H9 (cell line): ENCODE measurements at regions not wholly inside any gene's neighbourhood (a gene's known extent, or its start where the extent isn't known, plus 50 kb on each side); places are given as distances from the start of the nearest gene placed in this dataset.
A peak's percentile ranks its signal among the peaks of the same experiment; 100 is the strongest.
"Not testable (repeated sequence)": the region's sequence is repeated elsewhere in the genome, so short reads cannot be mapped to it uniquely, and the experiment has no call there.

Experiments
- DNase-seq: peaks from one replicate; pipeline ENCODE4 v3.0.0-alpha.2; 2017
- H2AFZ ChIP-seq: one replicate; pipeline ENCODE4 v1.6.1; 2013; ENCODE audit warnings: mild to moderate bottlenecking, low read length, control low read depth, moderate library complexity
- H2AK5ac ChIP-seq: 2 replicates; pipeline ENCODE4 v1.6.1; 2013; ENCODE audit warnings: low read length, control low read depth, mixed read lengths; ENCODE audit not compliant: insufficient read length
- H2BK120ac ChIP-seq: one replicate; pipeline ENCODE4 v1.6.1; 2013; ENCODE audit warnings: low read depth, mild to moderate bottlenecking, low read length, control low read depth, inconsistent platforms; ENCODE audit not compliant: poor library complexity, severe bottlenecking
- H2BK12ac ChIP-seq: 2 replicates; pipeline ENCODE4 v1.6.1; 2013; ENCODE audit warnings: low read length, control low read depth, mixed read lengths, low read depth; ENCODE audit not compliant: insufficient read length
- H2BK15ac ChIP-seq: 2 replicates; pipeline ENCODE4 v1.6.1; 2013; ENCODE audit warnings: low read depth, low read length, control low read depth
- H2BK20ac ChIP-seq: one replicate; pipeline ENCODE4 v1.6.1; 2013; ENCODE audit warnings: low read depth, mild to moderate bottlenecking, low read length, control low read depth, inconsistent platforms; ENCODE audit not compliant: poor library complexity, severe bottlenecking
- H2BK5ac ChIP-seq: 2 replicates; pipeline ENCODE4 v1.6.1; 2013; ENCODE audit warnings: low read length, control low read depth, mixed read lengths; ENCODE audit not compliant: insufficient read length
- H3K14ac ChIP-seq: 2 replicates; pipeline ENCODE4 v1.6.1; 2013; ENCODE audit warnings: low read length, control low read depth; ENCODE audit not compliant: insufficient read depth
- H3K18ac ChIP-seq: 2 replicates; pipeline ENCODE4 v1.6.1; 2013; ENCODE audit warnings: low read depth, mild to moderate bottlenecking, mixed read lengths, low read length, control low read depth; ENCODE audit not compliant: insufficient read length
- H3K23ac ChIP-seq: 2 replicates; pipeline ENCODE4 v1.6.1; 2013; ENCODE audit warnings: low read length, control low read depth, mixed read lengths, low read depth; ENCODE audit not compliant: insufficient read length
- H3K23me2 ChIP-seq: 2 replicates; pipeline ENCODE4 v1.6.1; 2013; ENCODE audit warnings: low read depth, mild to moderate bottlenecking, mixed read lengths, low read length, control low read depth; ENCODE audit not compliant: insufficient read length, poor library complexity, severe bottlenecking
- H3K27ac ChIP-seq: 2 replicates; pipeline ENCODE4 v1.5.1; 2013; ENCODE audit warnings: low read length, control low read depth, mixed read lengths, low read depth; ENCODE audit not compliant: insufficient read length
- H3K27me3 ChIP-seq: 2 replicates; pipeline ENCODE4 v1.6.1; 2013; ENCODE audit warnings: low read length, control low read depth, inconsistent platforms; ENCODE audit not compliant: insufficient read depth
- H3K4ac ChIP-seq: 2 replicates; pipeline ENCODE4 v1.6.1; 2013; ENCODE audit warnings: low read depth, mild to moderate bottlenecking, control low read depth, inconsistent platforms, low read length, moderate library complexity
- H3K4me1 ChIP-seq: 2 replicates; pipeline ENCODE4 v1.6.1; 2013; ENCODE audit warnings: low read length, control low read depth, inconsistent platforms; ENCODE audit not compliant: insufficient read depth
- H3K4me2 ChIP-seq: 2 replicates; pipeline ENCODE4 v1.6.1; 2013; ENCODE audit warnings: low read length, control low read depth, mixed read lengths; ENCODE audit not compliant: insufficient read length, insufficient read depth
- H3K56ac ChIP-seq: 2 replicates; pipeline ENCODE4 v1.6.1; 2013; ENCODE audit warnings: low read depth, mild to moderate bottlenecking, mixed read lengths, low read length, control low read depth; ENCODE audit not compliant: insufficient read length
- H3K79me1 ChIP-seq: 2 replicates; pipeline ENCODE4 v1.6.1; 2013; ENCODE audit warnings: low read depth, mild to moderate bottlenecking, moderate library complexity, low read length, control low read depth, inconsistent platforms; ENCODE audit not compliant: insufficient read depth, poor library complexity, severe bottlenecking
- H3K79me2 ChIP-seq: 2 replicates; pipeline ENCODE4 v1.6.1; 2013; ENCODE audit warnings: low read length, control low read depth, inconsistent platforms; ENCODE audit not compliant: insufficient read depth
- H3K9ac ChIP-seq: 2 replicates; pipeline ENCODE4 v1.6.1; 2013; ENCODE audit warnings: low read length, control low read depth, mixed read lengths; ENCODE audit not compliant: insufficient read length; ENCODE audit errors: extremely low read depth
- H3K9me3 ChIP-seq: one replicate; pipeline ENCODE4 v1.6.1; 2013; ENCODE audit warnings: low read depth, low read length, inconsistent platforms; ENCODE audit not compliant: control insufficient read depth
- H3T11ph ChIP-seq: one replicate; pipeline ENCODE4 v1.6.1; 2013; ENCODE audit warnings: mild to moderate bottlenecking, low read length, control low read depth, inconsistent platforms
- H4K20me1 ChIP-seq: one replicate; pipeline ENCODE4 v1.6.1; 2013; ENCODE audit not compliant: control insufficient read depth, insufficient read length, insufficient read depth
- H4K5ac ChIP-seq: 2 replicates; pipeline ENCODE4 v1.6.1; 2013; ENCODE audit warnings: low read depth, mild to moderate bottlenecking, mixed read lengths, low read length, control low read depth; ENCODE audit not compliant: insufficient read length
- H4K8ac ChIP-seq: replicated peaks from 2 replicates; pipeline ENCODE4 v1.6.1; 2013; ENCODE audit warnings: low read length, control low read depth, mixed read lengths, low read depth; ENCODE audit not compliant: insufficient read length
- H4K91ac ChIP-seq: 2 replicates; pipeline ENCODE4 v1.6.1; 2013; ENCODE audit warnings: low read depth, mild to moderate bottlenecking, moderate library complexity, mixed read lengths, low read length, control low read depth; ENCODE audit not compliant: insufficient read length
- H3K27ac Mint-ChIP-seq, 3 experiments: 2 replicates in 2 of 3; 3 replicates in 1 of 3; pipeline ENCODE4 v1.8.0; 2020 to 2021; ENCODE audit warnings: mixed read lengths in 3 of 3, mild to moderate bottlenecking in 1 of 3, moderate library complexity in 1 of 3
- H3K27me3 Mint-ChIP-seq: 2 replicates; pipeline ENCODE4 v1.8.0; 2021; ENCODE audit warnings: low read depth, mild to moderate bottlenecking, moderate library complexity, mixed read lengths
- H3K36me3 Mint-ChIP-seq, 3 experiments: 2 replicates in 2 of 3; 3 replicates in 1 of 3; pipeline ENCODE4 v1.8.0; 2020 to 2021; ENCODE audit warnings: low read depth in 3 of 3, mixed read lengths in 3 of 3; ENCODE audit not compliant: insufficient read depth in 1 of 3
- H3K4me1 Mint-ChIP-seq, 2 experiments: 2 replicates each; pipeline ENCODE4 v1.8.0; 2020; ENCODE audit warnings: mixed read lengths in 2 of 2
- H3K4me3 Mint-ChIP-seq, 2 experiments: 2 replicates in 1 of 2; 3 replicates in 1 of 2; pipeline ENCODE4 v1.8.0; 2020 to 2021; ENCODE audit warnings: mild to moderate bottlenecking in 2 of 2, mixed read lengths in 2 of 2, moderate library complexity in 1 of 2
- H3K9me3 Mint-ChIP-seq, 2 experiments: 2 replicates in 1 of 2; 3 replicates in 1 of 2; pipeline ENCODE4 v1.8.0; 2020; ENCODE audit warnings: mild to moderate bottlenecking in 2 of 2, mixed read lengths in 2 of 2, moderate library complexity in 1 of 2
- WGBS: extraction: QIAGEN DNeasy Blood & Tissue Kit; methylation state at CpG from one replicate; pipeline ENCODE4 v1.1.7; 2013; ENCODE audit warnings: missing lambda C conversion rate, low lambda C conversion rate, mixed read lengths; ENCODE audit not compliant: insufficient read length; ENCODE audit errors: extremely low coverage; 5-methylcytosine and 5-hydroxymethylcytosine counted together
- TF ChIP-seq, protein P1 (sequence below): fragments of 200-600 bp; sonication (generic); conservative IDR thresholded peaks from 3 replicates; pipeline ENCODE4 v1.8.0; 2021; ENCODE audit warnings: antibody characterized with exemption, mild to moderate bottlenecking

DNA sequence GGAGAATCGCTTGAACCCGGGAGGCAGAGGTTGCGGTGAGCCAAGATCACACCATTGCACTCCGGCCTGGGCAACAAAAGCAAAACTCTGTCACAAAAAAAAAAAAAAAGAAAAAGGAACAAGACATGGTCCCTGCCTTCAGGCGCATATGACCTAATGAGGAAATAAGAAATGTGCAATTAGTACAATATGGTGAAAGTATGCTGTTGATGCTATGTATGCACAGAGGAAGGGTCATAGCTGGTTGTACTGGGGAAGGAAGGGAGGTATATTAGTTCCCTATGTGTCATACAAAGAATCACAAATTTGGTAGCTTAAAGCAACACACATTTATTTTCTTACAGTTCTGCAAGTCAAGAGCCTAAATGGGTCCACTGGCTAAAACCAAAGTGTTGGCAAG is 97.8 kb upstream of the MPP7 start:
- H3K27me3 ChIP-seq, result no peaks in the 10 kb centered on the region
- H3K79me1 ChIP-seq, result no peaks in the 10 kb centered on the region
- Mint-ChIP-seq H3K27me3 (no peaks in the 10 kb centered on the region; the same call in 1 of the 2 replicates), H3K27ac (no peak overlapping the region), H3K36me3 (no peaks in the 10 kb centered on the region), H3K4me3 (no peak overlapping the region), H3K4me1 (peaks cover 19 to 25% of the 10 kb centered on the region in 2 experiments), H3K9me3 (no peaks in the 10 kb centered on the region; a peak in 1 of 5 replicates)
- H3K23ac ChIP-seq, result no peak overlapping the region
- H4K20me1 ChIP-seq, result no peaks in the 10 kb centered on the region
- H3K79me2 ChIP-seq, result no peaks in the 10 kb centered on the region
- H2AFZ ChIP-seq, result no peak overlapping the region
- no peak overlapping the region for H3K27ac ChIP-seq
- H3K14ac ChIP-seq, result no peak overlapping the region
- H3K9me3 ChIP-seq, result no peaks in the 10 kb centered on the region
- no peak overlapping the region for H3K4me2 ChIP-seq
- H3K18ac ChIP-seq, result no peak overlapping the region
- no peak for DNase-seq
- no peak overlapping the region for H3T11ph ChIP-seq
- H4K8ac ChIP-seq, result no peak overlapping the region
- H3K9ac ChIP-seq, result no peak overlapping the region
- no peak overlapping the region for H2AK5ac ChIP-seq
- H2BK120ac ChIP-seq, result no peak overlapping the region
- H3K4ac ChIP-seq, result no peak overlapping the region
- H3K23me2 ChIP-seq, result no peaks in the 10 kb centered on the region
- H2BK20ac ChIP-seq, result no peak overlapping the region
- no peak overlapping the region for H2BK15ac ChIP-seq
- no peak overlapping the region for H4K5ac ChIP-seq
- no peaks in the 10 kb centered on the region for H3K4me1 ChIP-seq
- no CpG with 5 or more reads among the region's 5 CpGs for WGBS
- TF ChIP-seq, protein P1, sequence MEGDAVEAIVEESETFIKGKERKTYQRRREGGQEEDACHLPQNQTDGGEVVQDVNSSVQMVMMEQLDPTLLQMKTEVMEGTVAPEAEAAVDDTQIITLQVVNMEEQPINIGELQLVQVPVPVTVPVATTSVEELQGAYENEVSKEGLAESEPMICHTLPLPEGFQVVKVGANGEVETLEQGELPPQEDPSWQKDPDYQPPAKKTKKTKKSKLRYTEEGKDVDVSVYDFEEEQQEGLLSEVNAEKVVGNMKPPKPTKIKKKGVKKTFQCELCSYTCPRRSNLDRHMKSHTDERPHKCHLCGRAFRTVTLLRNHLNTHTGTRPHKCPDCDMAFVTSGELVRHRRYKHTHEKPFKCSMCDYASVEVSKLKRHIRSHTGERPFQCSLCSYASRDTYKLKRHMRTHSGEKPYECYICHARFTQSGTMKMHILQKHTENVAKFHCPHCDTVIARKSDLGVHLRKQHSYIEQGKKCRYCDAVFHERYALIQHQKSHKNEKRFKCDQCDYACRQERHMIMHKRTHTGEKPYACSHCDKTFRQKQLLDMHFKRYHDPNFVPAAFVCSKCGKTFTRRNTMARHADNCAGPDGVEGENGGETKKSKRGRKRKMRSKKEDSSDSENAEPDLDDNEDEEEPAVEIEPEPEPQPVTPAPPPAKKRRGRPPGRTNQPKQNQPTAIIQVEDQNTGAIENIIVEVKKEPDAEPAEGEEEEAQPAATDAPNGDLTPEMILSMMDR, result no peak
- no peak overlapping the region for H2BK12ac ChIP-seq
- no peak overlapping the region for H2BK5ac ChIP-seq
- H4K91ac ChIP-seq, result no peak overlapping the region
- no peak overlapping the region for H3K56ac ChIP-seq

DNA sequence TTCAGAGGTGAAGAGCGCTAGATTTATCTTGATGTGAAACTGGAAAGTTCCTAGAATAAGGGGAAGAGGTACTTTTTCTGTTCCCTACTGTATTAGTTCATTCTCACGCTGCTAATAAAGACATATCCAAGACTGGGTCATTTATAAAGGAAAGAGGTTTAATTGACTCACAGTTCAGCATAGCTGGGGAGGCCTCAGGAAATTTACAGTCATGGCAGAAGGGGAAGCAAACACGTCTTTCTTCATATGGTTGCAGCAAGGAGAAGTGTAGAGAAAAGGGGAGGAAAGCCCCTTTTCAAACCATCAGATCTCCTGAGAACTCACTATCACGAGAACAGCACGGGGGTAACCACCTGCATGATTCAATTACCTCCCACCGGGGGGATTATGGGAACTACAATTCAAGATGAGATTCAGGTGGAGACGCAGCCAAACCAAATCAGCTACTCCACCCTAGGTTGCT is 99.8 kb upstream of the MPP7 start:
- not testable (repeated sequence) for H3K4me2 ChIP-seq, H4K8ac ChIP-seq, H3K14ac ChIP-seq, H4K91ac ChIP-seq, H2BK20ac ChIP-seq, H2BK15ac ChIP-seq, H3K4me3 Mint-ChIP-seq, H3K27me3 Mint-ChIP-seq, H3K56ac ChIP-seq, H4K5ac ChIP-seq, H3K36me3 Mint-ChIP-seq, DNase-seq, H4K20me1 ChIP-seq, H2BK12ac ChIP-seq, H3K79me2 ChIP-seq, H3K9ac ChIP-seq, H3K23me2 ChIP-seq, H3K18ac ChIP-seq, H2AK5ac ChIP-seq, H2BK5ac ChIP-seq, H3K27me3 ChIP-seq, H3K9me3 Mint-ChIP-seq, H3K9me3 ChIP-seq, H3T11ph ChIP-seq, H3K4me1 ChIP-seq, H3K79me1 ChIP-seq, H2BK120ac ChIP-seq, H3K4ac ChIP-seq, H3K23ac ChIP-seq, H3K27ac ChIP-seq
- WGBS, result no CpG with 5 or more reads among the region's 7 CpGs
- Mint-ChIP-seq H3K4me1 (peaks cover 19 to 25% of the 10 kb centered on the region in 2 experiments), H3K27ac (peak overlapping the region in 1 of 3 experiments; percentile 27; a peak in 1 of 7 replicates)
- H2AFZ ChIP-seq, result peak overlapping the region; percentile 59
